HL-60 (cell line): ENCODE measurements at regions not wholly inside any gene's neighbourhood (a gene's known extent, or its start where the extent isn't known, plus 50 kb on each side); places are given as distances from the start of the nearest gene placed in this dataset.
"Not testable (repeated sequence)": the region's sequence is repeated elsewhere in the genome, so short reads cannot be mapped to it uniquely, and the experiment has no call there.

Experiments
- DNase-seq, 2 experiments: peaks; one replicate each; pipeline ENCODE4 v3.0.0-alpha.2; 2010 to 2020; ENCODE audit warnings: low read depth in 1 of 2, low spot score in 1 of 2
- H3K27ac ChIP-seq: fragments of 250-450 bp; sonication (Bioruptor Pico); replicated peaks from 2 replicates; pipeline ENCODE4 v1.5.1; 2020; ENCODE audit warnings: mild to moderate bottlenecking, moderate library complexity
- H3K27me3 ChIP-seq: fragments of 250-450 bp; sonication (Bioruptor Pico); 2 replicates; pipeline ENCODE4 v1.5.1; 2021; ENCODE audit warnings: mild to moderate bottlenecking, moderate library complexity; ENCODE audit not compliant: insufficient read depth, poor library complexity, severe bottlenecking
- H3K4me3 ChIP-seq: replicated peaks from 2 replicates; pipeline ENCODE4 v1.5.1; 2011; ENCODE audit warnings: mild to moderate bottlenecking, control low read depth, low read length; ENCODE audit not compliant: insufficient read depth
- GABPA ChIP-seq: IDR thresholded peaks from 2 replicates; pipeline ENCODE4 v1.6.1; 2012; ENCODE audit warnings: low read depth
- POLR2AphosphoS5 ChIP-seq: IDR thresholded peaks from 2 replicates; pipeline ENCODE4 v1.6.1; 2012; ENCODE audit warnings: low read depth
- SPI1 ChIP-seq: IDR thresholded peaks from 2 replicates; pipeline ENCODE4 v1.6.1; 2012; ENCODE audit warnings: low read depth, mild to moderate bottlenecking, borderline replicate concordance
- TF ChIP-seq, protein P1 (sequence below): IDR thresholded peaks from 2 replicates; pipeline ENCODE4 v1.6.1; 2012; ENCODE audit warnings: low read depth; ENCODE audit not compliant: insufficient replicate concordance
- TF ChIP-seq, protein P2 (sequence below): IDR thresholded peaks from one replicate; pipeline ENCODE4 v1.5.1; 2011; ENCODE audit warnings: low read length, control low read depth, inconsistent platforms; ENCODE audit not compliant: insufficient read depth

- TF ChIP-seq POLR2AphosphoS5: peak; percentile 98
- DNase-seq: peak in 1 of 2 experiments; percentile 43
- H3K27ac ChIP-seq: peak overlapping the region; percentile 97
- H3K27me3 ChIP-seq: not testable (repeated sequence)
- peak overlapping the region; percentile 45 for H3K4me3 ChIP-seq
Measured at GRCh38 chr6:27808242-27809066, 103.7 kb downstream of the OR2B2 start.

DNA sequence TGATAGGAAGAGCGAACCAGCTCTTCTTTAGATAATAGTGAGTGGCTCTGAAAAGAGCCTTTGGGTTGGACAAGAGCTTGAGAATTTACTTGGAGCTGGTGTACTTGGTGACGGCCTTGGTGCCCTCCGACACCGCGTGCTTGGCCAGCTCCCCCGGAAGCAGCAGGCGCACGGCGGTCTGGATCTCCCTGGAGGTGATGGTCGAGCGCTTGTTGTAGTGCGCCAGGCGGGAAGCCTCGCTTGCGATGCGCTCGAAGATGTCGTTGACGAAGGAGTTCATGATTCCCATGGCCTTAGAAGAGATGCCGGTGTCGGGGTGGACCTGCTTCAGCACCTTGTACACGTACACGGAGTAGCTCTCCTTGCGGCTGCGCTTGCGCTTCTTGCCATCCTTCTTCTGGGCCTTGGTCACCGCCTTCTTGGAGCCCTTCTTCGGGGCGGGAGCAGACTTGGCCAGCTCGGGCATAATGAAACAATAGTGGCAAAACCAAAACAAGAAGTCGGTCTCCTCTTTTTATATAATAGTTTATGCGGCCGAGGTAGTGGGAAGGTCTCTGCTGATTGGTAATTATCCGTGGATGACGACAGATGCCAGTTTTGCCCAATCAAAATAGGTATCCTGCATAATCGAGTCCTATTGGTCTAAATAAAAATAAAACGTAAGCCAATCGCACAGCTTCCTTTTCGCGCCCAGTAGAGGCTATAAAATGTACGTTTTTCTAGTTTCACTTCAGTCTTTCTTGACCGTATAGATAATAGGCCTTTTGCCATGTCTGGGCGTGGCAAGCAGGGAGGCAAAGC is 104.6 kb downstream of the OR2B2 start:
- H3K27me3 ChIP-seq: not testable (repeated sequence)
- Histone ChIP-seq H3K4me3 (peak overlapping the region; percentile 51), H3K27ac (peak overlapping the region; percentile 97)
- TF ChIP-seq GABPA (0 out of 2 replicates have a peak, but pooled peaks have one; percentile 5), POLR2AphosphoS5 (peak; percentile 91)
- peak; percentile 93 to 95 for DNase-seq

GRCh38 chr6:27806981-27807440 is 105.2 kb downstream of the OR2B2 start:
- TF ChIP-seq GABPA (0 out of 2 replicates have a peak, but pooled peaks have one; percentile 5), SPI1 (no peak)
- TF ChIP-seq, protein P1, sequence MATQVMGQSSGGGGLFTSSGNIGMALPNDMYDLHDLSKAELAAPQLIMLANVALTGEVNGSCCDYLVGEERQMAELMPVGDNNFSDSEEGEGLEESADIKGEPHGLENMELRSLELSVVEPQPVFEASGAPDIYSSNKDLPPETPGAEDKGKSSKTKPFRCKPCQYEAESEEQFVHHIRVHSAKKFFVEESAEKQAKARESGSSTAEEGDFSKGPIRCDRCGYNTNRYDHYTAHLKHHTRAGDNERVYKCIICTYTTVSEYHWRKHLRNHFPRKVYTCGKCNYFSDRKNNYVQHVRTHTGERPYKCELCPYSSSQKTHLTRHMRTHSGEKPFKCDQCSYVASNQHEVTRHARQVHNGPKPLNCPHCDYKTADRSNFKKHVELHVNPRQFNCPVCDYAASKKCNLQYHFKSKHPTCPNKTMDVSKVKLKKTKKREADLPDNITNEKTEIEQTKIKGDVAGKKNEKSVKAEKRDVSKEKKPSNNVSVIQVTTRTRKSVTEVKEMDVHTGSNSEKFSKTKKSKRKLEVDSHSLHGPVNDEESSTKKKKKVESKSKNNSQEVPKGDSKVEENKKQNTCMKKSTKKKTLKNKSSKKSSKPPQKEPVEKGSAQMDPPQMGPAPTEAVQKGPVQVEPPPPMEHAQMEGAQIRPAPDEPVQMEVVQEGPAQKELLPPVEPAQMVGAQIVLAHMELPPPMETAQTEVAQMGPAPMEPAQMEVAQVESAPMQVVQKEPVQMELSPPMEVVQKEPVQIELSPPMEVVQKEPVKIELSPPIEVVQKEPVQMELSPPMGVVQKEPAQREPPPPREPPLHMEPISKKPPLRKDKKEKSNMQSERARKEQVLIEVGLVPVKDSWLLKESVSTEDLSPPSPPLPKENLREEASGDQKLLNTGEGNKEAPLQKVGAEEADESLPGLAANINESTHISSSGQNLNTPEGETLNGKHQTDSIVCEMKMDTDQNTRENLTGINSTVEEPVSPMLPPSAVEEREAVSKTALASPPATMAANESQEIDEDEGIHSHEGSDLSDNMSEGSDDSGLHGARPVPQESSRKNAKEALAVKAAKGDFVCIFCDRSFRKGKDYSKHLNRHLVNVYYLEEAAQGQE: no peak
- TF ChIP-seq, protein P2, sequence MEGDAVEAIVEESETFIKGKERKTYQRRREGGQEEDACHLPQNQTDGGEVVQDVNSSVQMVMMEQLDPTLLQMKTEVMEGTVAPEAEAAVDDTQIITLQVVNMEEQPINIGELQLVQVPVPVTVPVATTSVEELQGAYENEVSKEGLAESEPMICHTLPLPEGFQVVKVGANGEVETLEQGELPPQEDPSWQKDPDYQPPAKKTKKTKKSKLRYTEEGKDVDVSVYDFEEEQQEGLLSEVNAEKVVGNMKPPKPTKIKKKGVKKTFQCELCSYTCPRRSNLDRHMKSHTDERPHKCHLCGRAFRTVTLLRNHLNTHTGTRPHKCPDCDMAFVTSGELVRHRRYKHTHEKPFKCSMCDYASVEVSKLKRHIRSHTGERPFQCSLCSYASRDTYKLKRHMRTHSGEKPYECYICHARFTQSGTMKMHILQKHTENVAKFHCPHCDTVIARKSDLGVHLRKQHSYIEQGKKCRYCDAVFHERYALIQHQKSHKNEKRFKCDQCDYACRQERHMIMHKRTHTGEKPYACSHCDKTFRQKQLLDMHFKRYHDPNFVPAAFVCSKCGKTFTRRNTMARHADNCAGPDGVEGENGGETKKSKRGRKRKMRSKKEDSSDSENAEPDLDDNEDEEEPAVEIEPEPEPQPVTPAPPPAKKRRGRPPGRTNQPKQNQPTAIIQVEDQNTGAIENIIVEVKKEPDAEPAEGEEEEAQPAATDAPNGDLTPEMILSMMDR: no peak
- DNase-seq: peak; percentile 50 to 67
- Histone ChIP-seq H3K27me3 (no peaks in the 10 kb centered on the region), H3K27ac (peak overlapping the region; percentile 97), H3K4me3 (peak overlapping the region; percentile 51)

- H3K27me3 ChIP-seq: no peaks in the 10 kb centered on the region
- TF ChIP-seq, protein P1: no peak
- TF ChIP-seq, protein P2: no peak
- no peak for TF ChIP-seq SPI1
- no peak for TF ChIP-seq POLR2AphosphoS5
- TF ChIP-seq GABPA: no peak
- no peak for DNase-seq
- H3K27ac ChIP-seq: no peak overlapping the region
- H3K4me3 ChIP-seq: no peak overlapping the region
Measured at GRCh38 chr6:27805347-27805746, 106.8 kb downstream of the OR2B2 start.
